ENCODE measurements at regions not wholly inside any gene's neighbourhood (a gene's known extent, or its start where the extent isn't known, plus 50 kb on each side); places are given as distances from the start of the nearest gene placed in this dataset.
"Not testable (repeated sequence)": the region's sequence is repeated elsewhere in the genome, so short reads cannot be mapped to it uniquely, and the experiment has no call there.

DNA sequence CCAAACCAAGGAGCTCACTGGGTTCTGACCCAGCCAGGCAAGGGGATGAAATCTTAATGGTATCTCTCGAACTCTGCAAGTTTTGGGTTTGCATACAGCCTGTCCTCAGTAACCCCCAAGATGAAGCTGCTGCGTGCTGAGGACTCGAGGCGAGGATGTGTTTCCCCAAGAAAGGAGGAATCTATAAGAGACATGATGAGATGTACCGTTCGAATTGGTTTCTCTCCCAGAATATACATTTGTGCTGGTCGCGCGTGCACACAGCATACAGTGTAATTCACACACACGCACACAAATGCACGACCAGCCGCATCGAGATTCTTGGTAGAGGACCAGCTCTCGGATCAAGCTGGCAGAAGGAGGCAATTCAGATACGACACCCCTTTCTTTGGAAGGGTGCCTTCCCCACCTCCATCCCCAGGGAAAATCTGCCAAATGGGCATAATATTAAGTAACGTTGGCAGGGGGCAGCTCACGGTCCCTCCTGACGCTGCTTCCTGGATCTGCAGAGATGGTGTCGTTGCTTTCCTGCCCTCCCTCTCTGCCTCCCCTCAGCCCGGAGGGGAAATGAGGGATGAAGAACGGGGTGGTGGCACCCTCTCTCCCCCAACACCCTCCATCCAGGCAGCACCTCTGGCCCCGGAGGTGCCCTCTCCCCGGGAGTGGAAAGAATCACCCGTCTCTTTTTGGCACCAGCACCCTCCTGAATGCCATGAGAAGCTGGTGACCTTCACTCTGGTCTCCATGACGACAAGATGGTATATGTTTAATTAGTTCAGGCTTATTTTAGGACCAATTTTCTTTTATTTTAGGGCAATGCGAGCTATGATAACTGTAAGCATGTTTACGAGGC is 310.2 kb downstream of the ZNF536 start:
- Histone ChIP-seq H3K79me2 (ENCODE audit: insufficient read depth, low read length) (no peaks in the 10 kb centered on the region), H3K9me3 (ENCODE audit: low read depth, low read length) (no peaks in the 10 kb centered on the region), H3K4me3 (ENCODE audit: insufficient read depth, low read length) (no peak overlapping the region), H3K4me1 (ENCODE audit: insufficient read depth, low read length) (peaks cover 3% of the 10 kb centered on the region), H3K4me2 (ENCODE audit: insufficient read depth, low read length) (no peak overlapping the region), H3K27ac (ENCODE audit: low read depth, low read length) (no peak overlapping the region), H3K27me3 (ENCODE audit: insufficient read depth, low read length) (no peaks in the 10 kb centered on the region), H2AFZ (ENCODE audit: low read length) (no peak overlapping the region), H4K20me1 (ENCODE audit: insufficient read depth, low read length) (no peaks in the 10 kb centered on the region), H3K36me3 (ENCODE audit: insufficient read depth, low read length) (no peaks in the 10 kb centered on the region)
- no peak for DNase-seq (ENCODE audit: insufficient read length, low spot score, missing footprints)
- TF ChIP-seq, protein P1, sequence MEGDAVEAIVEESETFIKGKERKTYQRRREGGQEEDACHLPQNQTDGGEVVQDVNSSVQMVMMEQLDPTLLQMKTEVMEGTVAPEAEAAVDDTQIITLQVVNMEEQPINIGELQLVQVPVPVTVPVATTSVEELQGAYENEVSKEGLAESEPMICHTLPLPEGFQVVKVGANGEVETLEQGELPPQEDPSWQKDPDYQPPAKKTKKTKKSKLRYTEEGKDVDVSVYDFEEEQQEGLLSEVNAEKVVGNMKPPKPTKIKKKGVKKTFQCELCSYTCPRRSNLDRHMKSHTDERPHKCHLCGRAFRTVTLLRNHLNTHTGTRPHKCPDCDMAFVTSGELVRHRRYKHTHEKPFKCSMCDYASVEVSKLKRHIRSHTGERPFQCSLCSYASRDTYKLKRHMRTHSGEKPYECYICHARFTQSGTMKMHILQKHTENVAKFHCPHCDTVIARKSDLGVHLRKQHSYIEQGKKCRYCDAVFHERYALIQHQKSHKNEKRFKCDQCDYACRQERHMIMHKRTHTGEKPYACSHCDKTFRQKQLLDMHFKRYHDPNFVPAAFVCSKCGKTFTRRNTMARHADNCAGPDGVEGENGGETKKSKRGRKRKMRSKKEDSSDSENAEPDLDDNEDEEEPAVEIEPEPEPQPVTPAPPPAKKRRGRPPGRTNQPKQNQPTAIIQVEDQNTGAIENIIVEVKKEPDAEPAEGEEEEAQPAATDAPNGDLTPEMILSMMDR (IDR thresholded peaks at IDR 0.05; ENCODE audit: extremely low read depth, low read depth, low read length), result no peak

DNA sequence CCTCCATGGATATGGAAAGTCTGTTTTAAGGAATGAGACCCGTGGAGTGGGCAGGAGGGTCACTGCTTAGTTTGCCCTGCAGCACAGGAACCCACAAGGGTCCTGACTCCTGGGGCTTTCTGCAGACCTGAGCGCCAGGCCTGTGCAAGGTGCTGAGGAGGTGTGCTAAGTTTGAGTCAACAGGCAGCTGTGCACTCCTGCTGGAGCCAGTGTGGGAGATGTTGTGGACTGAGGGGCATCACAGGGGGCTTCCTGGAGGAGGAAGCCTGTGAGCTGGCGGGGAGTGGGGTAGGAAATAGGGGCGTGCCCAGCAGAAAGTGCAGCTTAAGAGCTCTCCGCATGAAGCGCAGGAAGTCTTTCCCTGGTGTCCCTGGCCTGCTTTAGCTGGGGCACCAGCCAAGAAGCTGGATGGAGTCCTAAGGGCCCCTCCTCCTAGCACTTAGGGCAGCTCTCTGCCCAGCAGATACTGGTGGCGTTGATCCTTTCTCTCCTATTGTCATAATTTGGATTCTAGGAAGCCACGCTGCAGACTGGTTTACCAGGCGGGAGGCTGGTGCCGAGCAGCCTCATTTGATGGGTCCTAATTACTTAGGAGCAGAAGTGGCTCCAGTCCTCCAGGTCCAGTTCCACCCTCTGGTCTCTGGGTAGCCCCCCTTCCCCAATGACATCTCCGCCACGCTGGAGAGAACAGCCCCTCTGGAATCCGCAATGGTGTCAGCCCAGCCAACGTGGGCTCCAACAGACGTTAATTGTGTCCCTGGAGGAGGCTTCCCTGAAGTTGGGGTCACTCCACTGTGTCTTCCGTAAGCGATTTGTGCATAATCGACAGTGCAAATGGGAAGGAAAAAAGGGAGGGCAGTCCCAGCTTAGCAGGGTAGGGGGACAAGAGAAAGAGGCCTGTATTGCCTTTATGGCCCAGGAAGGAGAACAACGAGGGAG is 309.2 kb downstream of the ZNF536 start:
- TF ChIP-seq, protein P1 (IDR thresholded peaks at IDR 0.05; ENCODE audit: extremely low read depth, low read depth, low read length), result no peak
- Histone ChIP-seq H3K4me1 (ENCODE audit: insufficient read depth, low read length) (peaks cover 3% of the 10 kb centered on the region), H3K4me3 (ENCODE audit: insufficient read depth, low read length) (no peak overlapping the region), H3K36me3 (ENCODE audit: insufficient read depth, low read length) (no peaks in the 10 kb centered on the region), H3K4me2 (ENCODE audit: insufficient read depth, low read length) (no peak overlapping the region), H3K27me3 (ENCODE audit: insufficient read depth, low read length) (no peaks in the 10 kb centered on the region), H2AFZ (ENCODE audit: low read length) (no peak overlapping the region), H4K20me1 (ENCODE audit: insufficient read depth, low read length) (no peaks in the 10 kb centered on the region), H3K27ac (ENCODE audit: low read depth, low read length) (no peak overlapping the region), H3K79me2 (ENCODE audit: insufficient read depth, low read length) (no peaks in the 10 kb centered on the region), H3K9me3 (ENCODE audit: low read depth, low read length) (no peaks in the 10 kb centered on the region)
- DNase-seq (ENCODE audit: insufficient read length, low spot score, missing footprints), result no peak

DNA sequence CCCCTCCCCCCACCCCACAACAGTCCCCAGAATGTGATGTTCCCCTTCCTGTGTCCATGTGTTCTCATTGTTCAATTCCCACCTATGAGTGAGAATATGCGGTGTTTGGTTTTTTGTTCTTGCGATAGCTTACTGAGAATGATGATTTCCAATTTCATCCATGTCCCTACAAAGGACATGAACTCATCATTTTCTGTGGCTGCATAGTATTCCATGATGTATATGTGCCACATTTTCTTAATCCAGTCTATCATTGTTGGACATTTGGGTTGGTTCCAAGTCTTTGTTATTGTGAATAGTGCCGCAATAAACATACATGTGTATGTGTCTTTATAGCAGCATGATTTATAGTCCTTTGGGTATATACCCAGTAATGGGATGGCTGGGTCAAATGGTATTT is 308.2 kb downstream of the ZNF536 start:
- H3K27ac ChIP-seq (ENCODE audit: low read depth, low read length); H3K36me3 ChIP-seq (ENCODE audit: insufficient read depth, low read length); H3K4me2 ChIP-seq (ENCODE audit: insufficient read depth, low read length); H3K79me2 ChIP-seq (ENCODE audit: insufficient read depth, low read length); H3K9me3 ChIP-seq (ENCODE audit: low read depth, low read length); DNase-seq (ENCODE audit: insufficient read length, low spot score, missing footprints); H3K4me1 ChIP-seq (ENCODE audit: insufficient read depth, low read length); H3K27me3 ChIP-seq (ENCODE audit: insufficient read depth, low read length); H4K20me1 ChIP-seq (ENCODE audit: insufficient read depth, low read length); H2AFZ ChIP-seq (ENCODE audit: low read length); H3K4me3 ChIP-seq (ENCODE audit: insufficient read depth, low read length): not testable (repeated sequence)

DNA sequence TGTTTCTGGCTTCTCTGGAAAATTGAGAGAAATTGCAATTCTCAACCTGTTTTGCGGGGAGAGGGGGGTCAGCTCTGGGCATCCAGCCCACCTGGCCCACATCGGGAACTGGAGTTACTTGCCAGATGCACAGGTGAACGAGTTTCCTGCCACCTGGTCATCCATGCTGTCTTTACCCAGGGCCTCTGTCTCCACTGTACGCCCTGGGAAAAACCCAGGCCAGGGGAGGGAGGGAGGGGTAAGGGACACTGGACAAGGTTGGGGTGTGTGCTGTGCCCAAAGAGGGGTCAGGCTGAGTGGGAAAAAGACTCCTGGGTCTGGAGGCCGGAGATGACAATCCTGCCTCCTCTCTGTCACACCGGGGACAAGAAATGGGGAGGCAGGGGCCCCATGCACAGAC is 307.6 kb downstream of the ZNF536 start:
- H3K27me3 ChIP-seq (ENCODE audit: insufficient read depth, low read length), result peaks cover 3% of the 10 kb centered on the region
- no peaks in the 10 kb centered on the region for H3K79me2 ChIP-seq (ENCODE audit: insufficient read depth, low read length)
- H4K20me1 ChIP-seq (ENCODE audit: insufficient read depth, low read length), result no peaks in the 10 kb centered on the region
- H3K36me3 ChIP-seq (ENCODE audit: insufficient read depth, low read length), result no peaks in the 10 kb centered on the region
- no peak for DNase-seq (ENCODE audit: insufficient read length, low spot score, missing footprints)
- TF ChIP-seq, protein P1 (IDR thresholded peaks at IDR 0.05; ENCODE audit: extremely low read depth, low read depth, low read length), result no peak
- H3K4me3 ChIP-seq (ENCODE audit: insufficient read depth, low read length), result no peak overlapping the region
- H2AFZ ChIP-seq (ENCODE audit: low read length), result no peak overlapping the region
- no peaks in the 10 kb centered on the region for H3K9me3 ChIP-seq (ENCODE audit: low read depth, low read length)
- no peak overlapping the region for H3K4me2 ChIP-seq (ENCODE audit: insufficient read depth, low read length)
- H3K4me1 ChIP-seq (ENCODE audit: insufficient read depth, low read length), result peaks cover 3% of the 10 kb centered on the region
- H3K27ac ChIP-seq (ENCODE audit: low read depth, low read length), result no peak overlapping the region
